Esophagus squamous epithelium (tissue), 5 donors: ENCODE measurements at regions not wholly inside any gene's neighbourhood (a gene's known extent, or its start where the extent isn't known, plus 50 kb on each side); places are given as distances from the start of the nearest gene placed in this dataset.

Source experiments
- DNase-seq: peaks from one replicate; lab custom pipeline; 2025; lab: John Stamatoyannopoulos, UW
- H3K27ac ChIP-seq, 4 donors: fragments of 200-600 bp; sonication (generic); one replicate each; pipeline ENCODE4 v1.5.1; 2016 to 2019; ENCODE audit warnings: mild to moderate bottlenecking in 1 of 4
- H3K27me3 ChIP-seq, 4 donors: fragments of 200-600 bp; sonication (generic); 1 replicate in 3 of 4; 2 replicates in 1 of 4; pipeline versions ENCODE4 v1.5.1 to v1.6.0; 2017 to 2021; ENCODE audit warnings: antibody characterized with exemption in 1 of 4
- H3K36me3 ChIP-seq, 3 donors: fragments of 200-600 bp; sonication (generic); one replicate each; pipeline ENCODE4 v1.5.1; 2016 to 2019
- H3K4me1 ChIP-seq, 3 donors: fragments of 200-600 bp; sonication (generic); one replicate each; pipeline ENCODE4 v1.5.1; 2017 to 2019
- H3K4me3 ChIP-seq, 4 donors: fragments of 200-600 bp; sonication (generic); 1 replicate in 3 of 4; 2 replicates in 1 of 4; pipeline ENCODE4 v1.5.1; 2016 to 2019; ENCODE audit warnings: mild to moderate bottlenecking in 2 of 4, moderate library complexity in 1 of 4
- H3K9me3 ChIP-seq, 3 donors: fragments of 200-600 bp; sonication (generic); one replicate each; pipeline ENCODE4 v1.5.1; 2016 to 2019
- CTCF ChIP-seq, 6 experiments: fragments of 450-650 bp in 4 of 6; fragments of 200-600 bp in 2 of 6; sonication (generic) in 2 of 6; IDR thresholded peaks; one replicate each; pipeline ENCODE4 v1.5.1; 2016 to 2019; ENCODE audit warnings: antibody characterized with exemption in 6 of 6, mild to moderate bottlenecking in 4 of 6, moderate library complexity in 4 of 6
- POLR2A ChIP-seq, 4 donors: fragments of 450-650 bp; IDR thresholded peaks; one replicate each; pipeline ENCODE4 v1.6.1; 2017; ENCODE audit warnings: antibody characterized with exemption in 4 of 4, mild to moderate bottlenecking in 4 of 4, moderate library complexity in 3 of 4
- WGBS, 2 donors: methylation state at CpG; one replicate each; pipeline ENCODE4 v1.1.5; 2018; 5-methylcytosine and 5-hydroxymethylcytosine counted together
- intact Hi-C: fragments of 100-400 bp; cut with DNase I; formaldehyde crosslinking; loops from one replicate; pipeline ENCODE4 v1.15.0; 2022
- donor health status: DM: yes; HTN: yes; CAD: no.

- Histone ChIP-seq H3K4me1 (no peaks in the 10 kb centered on the region), H3K27me3 (no peaks in the 10 kb centered on the region), H3K9me3 (peaks cover 0 to 18% (median 0%) of the 10 kb centered on the region in 3 donors), H3K27ac (no peak overlapping the region), H3K4me3 (no peak overlapping the region), H3K36me3 (no peaks in the 10 kb centered on the region)
- 73 to 92% methylated on average over 3 of the region's 3 CpGs for WGBS, 2 donors
- DNase-seq = no peak
- no peak for TF ChIP-seq POLR2A (IDR thresholded peaks at IDR 0.05)
- TF ChIP-seq CTCF (IDR thresholded peaks at IDR 0.05) = no peak
- intact Hi-C loops = no loop called here
Observed at GRCh38 chr10:107589081-107589480, 424.6 kb upstream of the SORCS1 start.

DNA sequence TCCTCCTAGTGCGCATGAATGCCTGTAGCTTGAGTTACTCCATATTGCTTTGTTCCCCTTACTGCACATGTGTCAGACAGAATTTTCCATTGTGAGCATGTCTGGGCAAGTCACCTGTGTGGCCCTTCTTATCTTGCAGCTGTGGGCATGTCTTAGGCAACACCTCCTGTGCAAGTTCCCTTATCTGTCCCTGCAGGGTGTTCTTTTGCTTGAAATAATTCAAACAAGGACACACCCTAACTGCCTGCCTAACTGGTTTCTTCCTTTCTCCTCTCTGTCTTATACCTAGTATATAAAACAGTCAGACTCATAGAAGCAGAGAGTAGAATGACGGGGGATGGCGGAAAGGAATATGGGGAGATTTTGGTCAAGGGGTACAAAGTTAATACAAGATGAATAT is 421.1 kb upstream of the SORCS1 start:
- H3K4me3 ChIP-seq = no peak overlapping the region
- no peaks in the 10 kb centered on the region for H3K4me1 ChIP-seq
- H3K9me3 ChIP-seq = peaks cover 0 to 18% (median 0%) of the 10 kb centered on the region in 3 donors
- 85 to 86% methylated on average over 3 of the region's 3 CpGs for WGBS, 2 donors
- intact Hi-C loops = no loop called here
- H3K27me3 ChIP-seq = no peaks in the 10 kb centered on the region
- DNase-seq = no peak
- TF ChIP-seq CTCF (IDR thresholded peaks at IDR 0.05) (no peak), POLR2A (IDR thresholded peaks at IDR 0.05) (no peak)
- no peaks in the 10 kb centered on the region for H3K36me3 ChIP-seq
- no peak overlapping the region for H3K27ac ChIP-seq

GRCh38 chr10:107583974-107584373 is 419.5 kb upstream of the SORCS1 start:
- no peaks in the 10 kb centered on the region for H3K36me3 ChIP-seq
- TF ChIP-seq CTCF (IDR thresholded peaks at IDR 0.05) = no peak
- no peak for TF ChIP-seq POLR2A (IDR thresholded peaks at IDR 0.05)
- no peaks in the 10 kb centered on the region for H3K4me1 ChIP-seq
- DNase-seq = no peak
- no peak overlapping the region for H3K27ac ChIP-seq
- H3K27me3 ChIP-seq = no peaks in the 10 kb centered on the region
- H3K9me3 ChIP-seq = peaks cover 0 to 18% (median 0%) of the 10 kb centered on the region in 3 donors
- intact Hi-C loops = no loop called here
- no peak overlapping the region for H3K4me3 ChIP-seq

DNA sequence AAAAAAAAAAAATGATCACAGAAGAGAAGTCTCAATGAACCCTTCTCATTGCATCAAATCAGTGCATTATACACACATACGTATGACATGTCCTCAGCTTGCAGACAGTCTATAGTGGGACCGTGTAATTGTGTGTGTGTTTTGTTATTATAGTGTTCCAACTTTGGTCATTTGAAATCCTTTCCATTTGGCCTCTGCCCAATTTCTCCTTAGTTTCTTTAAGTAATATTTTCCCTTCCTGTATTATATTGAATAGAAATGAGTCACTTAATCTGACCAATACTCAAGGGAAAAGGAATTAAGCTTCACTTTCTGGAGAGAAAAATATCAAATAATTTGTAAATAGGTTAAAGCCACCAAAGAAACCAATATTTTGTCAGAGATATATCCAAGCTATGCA is 415.5 kb upstream of the SORCS1 start:
- no peak for DNase-seq
- intact Hi-C loops = no loop called here
- Histone ChIP-seq H3K27ac (no peak overlapping the region), H3K4me1 (no peaks in the 10 kb centered on the region), H3K4me3 (no peak overlapping the region), H3K9me3 (peaks cover 0 to 3% (median 0%) of the 10 kb centered on the region in 3 donors), H3K36me3 (no peaks in the 10 kb centered on the region), H3K27me3 (no peaks in the 10 kb centered on the region)
- TF ChIP-seq CTCF (IDR thresholded peaks at IDR 0.05) (no peak), POLR2A (IDR thresholded peaks at IDR 0.05) (no peak)
- WGBS, 2 donors = 35 to 79% methylated on average over 2 of the region's 2 CpGs

GRCh38 chr10:107577221-107577620 is 412.7 kb upstream of the SORCS1 start:
- H3K9me3 ChIP-seq = no peaks in the 10 kb centered on the region
- 21 to 44% methylated on average over 2 of the region's 2 CpGs for WGBS, 2 donors

More at GRCh38 chr10:107577221-107577620, 412.7 kb upstream of the SORCS1 start:
- no peak overlapping the region for H3K27ac ChIP-seq
- H3K36me3 ChIP-seq = no peaks in the 10 kb centered on the region
- TF ChIP-seq CTCF (IDR thresholded peaks at IDR 0.05) (no peak), POLR2A (IDR thresholded peaks at IDR 0.05) (no peak)
- no peak for DNase-seq
- H3K4me1 ChIP-seq = no peaks in the 10 kb centered on the region
- intact Hi-C loops = no loop called here
- no peaks in the 10 kb centered on the region for H3K27me3 ChIP-seq
- H3K4me3 ChIP-seq = no peak overlapping the region
